ENCODE measurements at regions not wholly inside any gene's neighbourhood (a gene's known extent, or its start where the extent isn't known, plus 50 kb on each side); places are given as distances from the start of the nearest gene placed in this dataset.

DNA sequence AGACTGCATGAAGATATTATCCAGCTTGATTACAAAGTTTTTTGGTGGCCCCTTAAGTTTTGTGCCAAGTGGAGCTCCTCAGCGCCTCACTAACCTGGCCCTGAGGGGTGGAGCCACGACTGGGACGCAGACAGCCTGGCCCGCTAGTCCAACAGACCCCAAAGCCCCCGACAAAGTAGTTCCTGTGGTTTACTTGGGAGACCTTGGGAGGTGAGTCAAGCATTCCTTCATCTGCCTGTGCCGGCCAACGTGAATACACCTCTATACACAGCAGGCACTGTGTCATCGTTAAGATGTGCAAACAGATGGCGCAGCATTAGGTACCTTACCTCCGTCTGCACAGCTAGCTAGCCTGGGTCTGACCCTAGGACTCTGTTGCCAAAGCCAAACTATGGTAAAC is 55.0 kb upstream of the LAMA1 start:
- H3K9me3 ChIP-seq = no peaks in the 10 kb centered on the region
- no peaks in the 10 kb centered on the region for H3K27me3 ChIP-seq (replicated peaks in 1 of 7)
- no peak overlapping the region for H3K27ac ChIP-seq
- H3K36me3 ChIP-seq = no peaks in the 10 kb centered on the region
- no peak for TF ChIP-seq POLR2A (IDR thresholded peaks at IDR 0.05)
- no peak for TF ChIP-seq POLR2AphosphoS5 (IDR thresholded peaks at IDR 0.05)
- TF ChIP-seq, protein P1, sequence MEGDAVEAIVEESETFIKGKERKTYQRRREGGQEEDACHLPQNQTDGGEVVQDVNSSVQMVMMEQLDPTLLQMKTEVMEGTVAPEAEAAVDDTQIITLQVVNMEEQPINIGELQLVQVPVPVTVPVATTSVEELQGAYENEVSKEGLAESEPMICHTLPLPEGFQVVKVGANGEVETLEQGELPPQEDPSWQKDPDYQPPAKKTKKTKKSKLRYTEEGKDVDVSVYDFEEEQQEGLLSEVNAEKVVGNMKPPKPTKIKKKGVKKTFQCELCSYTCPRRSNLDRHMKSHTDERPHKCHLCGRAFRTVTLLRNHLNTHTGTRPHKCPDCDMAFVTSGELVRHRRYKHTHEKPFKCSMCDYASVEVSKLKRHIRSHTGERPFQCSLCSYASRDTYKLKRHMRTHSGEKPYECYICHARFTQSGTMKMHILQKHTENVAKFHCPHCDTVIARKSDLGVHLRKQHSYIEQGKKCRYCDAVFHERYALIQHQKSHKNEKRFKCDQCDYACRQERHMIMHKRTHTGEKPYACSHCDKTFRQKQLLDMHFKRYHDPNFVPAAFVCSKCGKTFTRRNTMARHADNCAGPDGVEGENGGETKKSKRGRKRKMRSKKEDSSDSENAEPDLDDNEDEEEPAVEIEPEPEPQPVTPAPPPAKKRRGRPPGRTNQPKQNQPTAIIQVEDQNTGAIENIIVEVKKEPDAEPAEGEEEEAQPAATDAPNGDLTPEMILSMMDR (IDR thresholded peaks at IDR 0.05 in 8 of 11, conservative IDR thresholded peaks at IDR 0.05 in 3 of 11) = no peak
- peak; percentile 32 for DNase-seq
- no peak overlapping the region for H3K4me3 ChIP-seq
- WGBS, 5 donors = 75 to 96% (median 86%) methylated on average over 9 to 10 of the region's 10 CpGs
- peaks cover 0 to 10% (median 0%) of the 10 kb centered on the region in 6 donors for H3K4me1 ChIP-seq
- intact Hi-C loops (cut with DNase I; ENCODE audit: low total_unique reads) = no loop called here

DNA sequence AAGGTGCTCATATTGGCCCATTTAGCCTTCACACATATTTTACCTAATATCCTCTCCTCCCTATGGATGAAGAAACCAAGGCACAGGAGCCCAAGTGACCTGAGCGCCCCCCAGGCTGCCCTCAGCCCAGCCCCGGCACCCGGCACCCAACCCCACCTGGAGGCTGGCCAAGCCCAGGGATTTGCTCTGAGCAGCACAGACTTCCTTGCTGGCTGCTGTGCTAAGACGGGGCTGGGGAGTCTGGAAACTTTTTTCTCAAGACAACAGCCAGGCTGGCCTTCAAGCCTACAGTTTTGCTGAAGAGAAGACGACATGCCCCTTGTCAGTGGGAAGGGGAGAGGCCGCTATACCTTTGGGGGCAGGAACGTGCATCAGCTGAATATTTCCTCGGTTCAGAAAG is 52.7 kb upstream of the LAMA1 start:
- 58 to 86% (median 76%) methylated on average over 8 of the region's 8 CpGs for WGBS, 5 donors
- no peaks in the 10 kb centered on the region for H3K9me3 ChIP-seq
- no peak for TF ChIP-seq POLR2AphosphoS5 (IDR thresholded peaks at IDR 0.05)
- H3K27ac ChIP-seq = no peak overlapping the region
- H3K4me3 ChIP-seq = no peak overlapping the region
- intact Hi-C loops (cut with DNase I; ENCODE audit: low total_unique reads) = no loop called here
- peaks cover 0 to 10% (median 0%) of the 10 kb centered on the region in 6 donors for H3K4me1 ChIP-seq
- peak; percentile 52 for DNase-seq
- no peaks in the 10 kb centered on the region for H3K27me3 ChIP-seq (replicated peaks in 1 of 7)
- H3K36me3 ChIP-seq = no peaks in the 10 kb centered on the region

DNA sequence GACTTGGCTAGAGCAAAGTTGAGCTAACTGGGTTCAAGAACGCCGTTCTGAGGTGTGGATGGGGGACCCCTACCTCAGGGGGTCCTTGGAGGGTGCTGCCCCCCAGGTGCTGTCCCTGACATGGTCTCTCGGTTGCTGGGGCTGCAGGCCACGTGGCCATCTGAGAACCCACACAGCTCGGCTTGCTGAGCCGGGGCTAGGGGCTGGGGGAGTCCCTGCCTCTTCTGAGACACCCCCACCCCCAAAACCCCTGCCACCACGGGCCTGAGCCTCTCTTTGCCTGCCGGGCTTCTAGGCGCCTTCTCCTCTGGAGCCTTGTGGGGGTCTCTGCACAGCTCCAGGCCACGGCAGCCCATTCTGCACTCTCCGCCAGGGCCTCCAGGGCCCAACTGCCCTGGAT is 52.0 kb upstream of the LAMA1 start:
- Histone ChIP-seq H3K27ac (no peak overlapping the region), H3K4me3 (no peak overlapping the region), H3K4me1 (peaks cover 0 to 8% (median 0%) of the 10 kb centered on the region in 6 donors), H3K9me3 (no peaks in the 10 kb centered on the region), H3K36me3 (no peaks in the 10 kb centered on the region), H3K27me3 (replicated peaks in 1 of 7) (no peaks in the 10 kb centered on the region)
- intact Hi-C loops (cut with DNase I; ENCODE audit: low total_unique reads) = no loop called here
- TF ChIP-seq, protein P1 (IDR thresholded peaks at IDR 0.05 in 8 of 11, conservative IDR thresholded peaks at IDR 0.05 in 3 of 11) = no peak
- TF ChIP-seq POLR2A (IDR thresholded peaks at IDR 0.05) (no peak), POLR2AphosphoS5 (IDR thresholded peaks at IDR 0.05) (no peak)
- 82 to 90% (median 85%) methylated on average over 9 to 11 of the region's 11 CpGs for WGBS, 5 donors
- peak; percentile 57 for DNase-seq

DNA sequence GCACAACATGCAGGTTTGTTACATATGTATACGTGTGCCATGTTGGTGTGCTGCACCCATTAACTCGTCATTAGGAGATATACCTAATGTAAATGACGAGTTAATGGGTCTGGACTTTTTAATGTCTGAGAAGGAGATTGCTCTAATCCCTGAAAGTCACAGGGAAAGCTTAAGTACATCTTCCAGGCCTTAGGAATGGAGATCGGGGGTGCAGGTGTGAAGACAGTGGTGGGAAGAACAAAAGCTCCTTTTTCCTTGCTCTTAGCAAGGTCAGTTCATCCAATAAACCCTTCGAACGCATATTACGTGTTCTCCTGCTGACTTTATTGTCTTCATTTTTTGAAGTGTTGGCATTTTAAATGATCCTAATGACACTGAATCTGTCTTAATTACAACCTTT is 50.8 kb upstream of the LAMA1 start:
- Histone ChIP-seq H3K27ac (no peak overlapping the region), H3K9me3 (no peaks in the 10 kb centered on the region), H3K36me3 (no peaks in the 10 kb centered on the region), H3K4me1 (peaks cover 0 to 5% (median 0%) of the 10 kb centered on the region in 6 donors), H3K27me3 (replicated peaks in 1 of 7) (no peaks in the 10 kb centered on the region), H3K4me3 (no peak overlapping the region)
- intact Hi-C loops (cut with DNase I; ENCODE audit: low total_unique reads) = no loop called here
- DNase-seq = no peak
- 86 to 97% (median 89%) methylated on average over 7 of the region's 7 CpGs for WGBS, 5 donors
- TF ChIP-seq POLR2A (IDR thresholded peaks at IDR 0.05) (no peak), POLR2AphosphoS5 (IDR thresholded peaks at IDR 0.05) (no peak)
- TF ChIP-seq, protein P1 (IDR thresholded peaks at IDR 0.05 in 8 of 11, conservative IDR thresholded peaks at IDR 0.05 in 3 of 11) = no peak
